Mesendoderm (in vitro differentiated cells): ENCODE measurements at regions not wholly inside any gene's neighbourhood (a gene's known extent, or its start where the extent isn't known, plus 50 kb on each side); places are given as distances from the start of the nearest gene placed in this dataset.

Experiments
- DNase-seq: peaks from one replicate; pipeline ENCODE4 v3.0.0; 2013
- H2AK5ac ChIP-seq: 2 replicates; pipeline ENCODE4 v1.6.1; 2013; ENCODE audit warnings: low read length, inconsistent platforms
- H2BK120ac ChIP-seq: 2 replicates; pipeline ENCODE4 v1.6.1; 2013; ENCODE audit warnings: low read depth, mild to moderate bottlenecking, low read length, moderate library complexity, mixed read lengths
- H2BK15ac ChIP-seq: replicated peaks from 2 replicates; pipeline ENCODE4 v1.6.1; 2013; ENCODE audit warnings: low read depth, mild to moderate bottlenecking, moderate library complexity
- H2BK5ac ChIP-seq: 2 replicates; pipeline ENCODE4 v1.6.1; 2013; ENCODE audit warnings: low read length, inconsistent platforms
- H3K18ac ChIP-seq: 2 replicates; pipeline ENCODE4 v1.6.1; 2013; ENCODE audit warnings: mild to moderate bottlenecking, low read length, mixed read lengths
- H3K23ac ChIP-seq: one replicate; pipeline ENCODE4 v1.6.1; 2013; ENCODE audit warnings: low read length
- H3K27ac ChIP-seq: 2 replicates; pipeline ENCODE4 v1.5.1; 2013; ENCODE audit warnings: low read depth, mild to moderate bottlenecking, inconsistent platforms, low read length, moderate library complexity
- H3K27me3 ChIP-seq: 2 replicates; pipeline ENCODE4 v1.6.1; 2013; ENCODE audit warnings: low read length, control low read depth, mild to moderate bottlenecking, inconsistent platforms; ENCODE audit not compliant: insufficient read depth, poor library complexity
- H3K36me3 ChIP-seq: 2 replicates; pipeline ENCODE4 v1.6.1; 2013; ENCODE audit warnings: low read length, inconsistent platforms; ENCODE audit not compliant: control insufficient read depth, insufficient read depth
- H3K4ac ChIP-seq: one replicate; pipeline ENCODE4 v1.6.1; 2013; ENCODE audit warnings: low read depth, mild to moderate bottlenecking, low read length, moderate library complexity
- H3K4me1 ChIP-seq: 2 replicates; pipeline ENCODE4 v1.6.1; 2013; ENCODE audit warnings: low read depth, low read length, inconsistent platforms; ENCODE audit not compliant: control insufficient read depth
- H3K4me2 ChIP-seq: 2 replicates; pipeline ENCODE4 v1.6.1; 2013; ENCODE audit warnings: low read length
- H3K4me3 ChIP-seq: 2 replicates; pipeline ENCODE4 v1.5.1; 2013; ENCODE audit warnings: mild to moderate bottlenecking, low read length
- H3K56ac ChIP-seq: one replicate; pipeline ENCODE4 v1.6.1; 2013; ENCODE audit warnings: low read length
- H3K79me1 ChIP-seq: 2 replicates; pipeline ENCODE4 v1.6.1; 2013; ENCODE audit warnings: low read length, inconsistent platforms
- H3K79me2 ChIP-seq: 2 replicates; pipeline ENCODE4 v1.6.1; 2013; ENCODE audit warnings: mild to moderate bottlenecking, low read length; ENCODE audit not compliant: control insufficient read depth, insufficient read depth
- H3K9ac ChIP-seq: 2 replicates; pipeline ENCODE4 v1.6.1; 2013; ENCODE audit warnings: low read length, inconsistent platforms
- H4K5ac ChIP-seq: one replicate; pipeline ENCODE4 v1.6.1; 2013; ENCODE audit warnings: low read length
- H4K8ac ChIP-seq: one replicate; pipeline ENCODE4 v1.6.1; 2013; ENCODE audit warnings: low read depth, mild to moderate bottlenecking, control low read depth, low read length, moderate library complexity
- WGBS: extraction: QIAGEN DNeasy Blood & Tissue Kit; methylation state at CpG from one replicate; pipeline ENCODE4 v1.1.7; 2013; ENCODE audit warnings: low lambda C conversion rate, missing lambda C conversion rate; ENCODE audit not compliant: insufficient coverage; ENCODE audit errors: extremely low coverage; 5-methylcytosine and 5-hydroxymethylcytosine counted together

DNA sequence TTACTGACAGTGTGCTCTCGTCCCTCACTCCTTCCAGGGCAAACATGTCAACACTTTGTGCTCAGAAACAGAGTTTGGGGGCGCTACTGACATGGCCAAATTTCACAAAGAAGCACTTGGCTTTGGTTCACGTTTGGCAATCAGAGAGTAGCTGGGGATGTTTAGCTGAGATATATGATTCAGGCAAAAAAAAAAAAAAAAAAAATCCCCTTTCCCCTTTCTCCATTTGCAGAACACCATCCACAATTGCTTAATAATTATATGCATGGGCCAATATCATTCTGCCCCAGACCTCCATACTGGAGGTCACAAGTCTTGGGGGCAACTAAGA, 128.4 kb upstream of the ADGRF1 start:
- Histone ChIP-seq H3K27me3 (no peaks in the 10 kb centered on the region), H3K36me3 (no peaks in the 10 kb centered on the region), H3K4me3 (no peak overlapping the region), H3K4ac (no peak overlapping the region), H3K9ac (no peak overlapping the region), H3K4me1 (peaks cover 8% of the 10 kb centered on the region), H3K56ac (no peak overlapping the region), H3K23ac (no peak overlapping the region), H2BK120ac (no peak overlapping the region), H3K79me2 (no peaks in the 10 kb centered on the region), H2AK5ac (no peak overlapping the region), H3K18ac (no peak overlapping the region), H3K4me2 (no peak overlapping the region), H2BK5ac (no peak overlapping the region), H3K79me1 (no peaks in the 10 kb centered on the region), H2BK15ac (peak overlapping the region; percentile 76), H4K8ac (no peak overlapping the region), H4K5ac (no peak overlapping the region), H3K27ac (peak overlapping the region; percentile 30)
- WGBS: no CpG with 5 or more reads among the region's 3 CpGs
- no peak for DNase-seq

DNA sequence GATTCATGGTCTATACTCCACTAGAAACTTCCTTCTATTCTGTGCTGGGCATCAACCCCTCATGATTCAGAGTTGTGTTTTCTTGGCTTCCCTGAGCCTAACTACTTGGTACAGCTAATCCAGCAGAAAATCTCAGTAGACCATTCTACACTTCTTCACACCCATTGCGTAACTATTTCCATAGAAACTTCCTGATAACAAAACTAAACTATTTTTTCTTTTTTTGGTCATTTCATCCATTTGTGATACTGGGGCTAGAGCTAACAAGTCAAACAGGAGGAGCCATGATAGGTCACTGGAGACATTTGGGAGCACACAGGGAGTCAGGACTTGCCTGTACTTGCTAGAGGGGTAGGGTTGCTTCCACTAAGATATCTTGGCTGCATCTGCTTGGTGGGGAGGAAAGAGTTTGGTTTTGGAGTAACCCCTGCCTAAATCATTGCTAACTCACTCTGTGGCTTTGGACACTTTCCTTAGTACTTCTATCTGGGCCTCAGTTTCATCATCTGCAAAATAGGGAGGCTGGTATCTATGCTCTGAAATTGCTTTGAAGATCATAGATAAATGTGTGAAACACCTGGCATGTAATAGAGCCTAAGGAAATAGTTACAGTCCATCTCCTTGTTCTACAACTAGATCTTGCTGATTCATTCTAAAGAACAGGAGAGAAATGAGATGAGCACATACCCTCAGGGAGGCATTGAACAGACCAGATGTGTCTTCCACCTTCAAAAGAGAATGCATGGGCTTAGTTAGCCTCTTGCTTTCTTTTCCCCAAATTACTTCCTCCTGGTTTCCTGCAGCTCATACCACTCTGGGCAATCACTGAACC, 127.9 kb upstream of the ADGRF1 start:
- Histone ChIP-seq H3K9ac (no peak overlapping the region), H3K4me1 (peaks cover 8% of the 10 kb centered on the region), H4K8ac (no peak overlapping the region), H3K18ac (no peak overlapping the region), H3K36me3 (no peaks in the 10 kb centered on the region), H3K79me2 (no peaks in the 10 kb centered on the region), H3K27ac (peak overlapping the region; percentile 30), H3K23ac (no peak overlapping the region), H3K56ac (no peak overlapping the region), H2BK120ac (no peak overlapping the region), H3K27me3 (no peaks in the 10 kb centered on the region), H4K5ac (no peak overlapping the region), H3K79me1 (no peaks in the 10 kb centered on the region), H2BK5ac (no peak overlapping the region), H3K4ac (no peak overlapping the region), H3K4me2 (no peak overlapping the region), H3K4me3 (no peak overlapping the region), H2AK5ac (no peak overlapping the region), H2BK15ac (peak overlapping the region; percentile 76)
- no CpG with 5 or more reads among the region's 1 CpG for WGBS
- DNase-seq: no peak

DNA sequence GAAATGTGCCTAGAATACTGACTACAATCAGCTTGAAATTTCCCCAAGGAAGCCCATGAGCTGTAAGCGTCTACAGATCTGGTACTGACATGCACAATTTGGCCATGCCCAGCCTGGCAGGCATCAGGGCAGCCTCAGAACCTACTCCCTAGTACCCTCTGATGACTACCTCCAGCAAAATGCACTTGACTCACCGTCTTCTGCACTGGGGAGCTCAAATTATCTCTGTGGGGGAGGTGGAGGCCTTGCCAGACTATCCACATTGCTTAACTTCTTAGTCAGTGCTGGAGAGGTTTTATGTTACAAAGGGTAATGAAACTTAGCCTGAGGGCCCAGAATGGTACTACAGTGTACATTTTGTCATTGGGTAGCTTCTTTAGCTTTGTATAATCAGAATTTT, 126.0 kb upstream of the ADGRF1 start:
- peak; percentile 56 for DNase-seq

DNA sequence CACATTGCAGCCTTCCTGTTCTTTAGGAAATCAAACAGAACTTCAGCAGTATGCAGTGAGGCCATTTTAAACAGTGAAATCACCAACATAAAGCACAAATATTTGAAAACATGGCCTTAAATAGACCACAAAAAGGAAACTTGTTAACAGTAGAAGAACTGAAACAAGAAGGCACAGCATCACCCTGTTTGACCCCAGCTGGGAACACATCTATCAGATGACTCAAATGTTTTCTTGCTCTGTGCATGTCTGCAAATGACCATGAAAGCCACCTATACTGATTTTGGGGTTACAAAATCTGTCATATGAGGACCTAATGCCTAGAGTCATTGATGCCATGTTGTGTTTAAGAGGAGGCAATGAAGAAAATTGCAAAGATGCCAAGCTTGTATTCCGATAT, 123.8 kb upstream of the ADGRF1 start:
- H2BK15ac ChIP-seq: no peak overlapping the region
- H4K5ac ChIP-seq: no peak overlapping the region
- H3K4me2 ChIP-seq: no peak overlapping the region
- H2AK5ac ChIP-seq: no peak overlapping the region
- H2BK120ac ChIP-seq: no peak overlapping the region
- no peak overlapping the region for H2BK5ac ChIP-seq
- no peak overlapping the region for H3K4me3 ChIP-seq
- no peaks in the 10 kb centered on the region for H3K36me3 ChIP-seq
- H3K27me3 ChIP-seq: no peaks in the 10 kb centered on the region
- WGBS: no CpG with 5 or more reads among the region's 1 CpG
- H3K56ac ChIP-seq: no peak overlapping the region
- no peak overlapping the region for H4K8ac ChIP-seq
- no peak for DNase-seq
- no peaks in the 10 kb centered on the region for H3K79me2 ChIP-seq
- H3K27ac ChIP-seq: no peak overlapping the region
- H3K4ac ChIP-seq: no peak overlapping the region
- no peak overlapping the region for H3K23ac ChIP-seq
- no peaks in the 10 kb centered on the region for H3K79me1 ChIP-seq
- peaks cover 8% of the 10 kb centered on the region for H3K4me1 ChIP-seq
- H3K18ac ChIP-seq: no peak overlapping the region
- no peak overlapping the region for H3K9ac ChIP-seq

More for the DNA sequence above, 126.0 kb upstream of the ADGRF1 start:
- Histone ChIP-seq H2BK5ac (no peak overlapping the region), H3K23ac (no peak overlapping the region), H3K4ac (no peak overlapping the region), H2BK15ac (peak overlapping the region; percentile 22), H3K27me3 (no peaks in the 10 kb centered on the region), H2AK5ac (no peak overlapping the region), H3K79me1 (no peaks in the 10 kb centered on the region), H3K79me2 (no peaks in the 10 kb centered on the region), H4K8ac (no peak overlapping the region), H4K5ac (no peak overlapping the region), H3K4me1 (peaks cover 8% of the 10 kb centered on the region), H2BK120ac (no peak overlapping the region), H3K18ac (no peak overlapping the region), H3K56ac (peak overlapping the region; percentile 28), H3K9ac (no peak overlapping the region), H3K4me3 (no peak overlapping the region), H3K27ac (no peak overlapping the region), H3K4me2 (no peak overlapping the region), H3K36me3 (no peaks in the 10 kb centered on the region)
- no CpG with 5 or more reads among the region's 2 CpGs for WGBS

DNA sequence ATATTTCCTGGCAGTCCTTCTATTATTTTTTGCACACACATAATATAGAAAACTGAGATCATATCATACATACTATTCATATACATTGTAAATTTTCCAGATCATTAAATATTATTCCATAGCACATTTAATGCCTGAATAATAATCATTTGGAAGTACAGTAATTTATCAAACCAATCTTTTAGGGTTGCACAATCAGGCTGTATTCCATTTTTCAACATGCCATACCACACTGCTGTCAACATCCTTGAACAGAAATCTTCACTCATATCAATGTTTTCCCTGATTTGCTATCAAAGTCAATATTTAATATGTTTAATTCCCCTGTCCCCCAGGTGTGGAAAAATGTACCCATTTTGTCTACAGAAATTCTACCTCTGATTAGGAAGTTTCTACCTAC, 122.7 kb upstream of the ADGRF1 start:
- Histone ChIP-seq H3K4me1 (peaks cover 8% of the 10 kb centered on the region), H3K79me1 (no peaks in the 10 kb centered on the region), H3K56ac (no peak overlapping the region), H2AK5ac (no peak overlapping the region), H3K4ac (no peak overlapping the region), H3K4me2 (no peak overlapping the region), H2BK15ac (no peak overlapping the region), H4K8ac (no peak overlapping the region), H3K23ac (no peak overlapping the region), H2BK5ac (no peak overlapping the region), H3K79me2 (no peaks in the 10 kb centered on the region), H3K27me3 (no peaks in the 10 kb centered on the region), H3K18ac (no peak overlapping the region), H3K36me3 (no peaks in the 10 kb centered on the region), H3K4me3 (no peak overlapping the region), H2BK120ac (no peak overlapping the region), H4K5ac (no peak overlapping the region), H3K9ac (no peak overlapping the region), H3K27ac (no peak overlapping the region)
- no peak for DNase-seq

DNA sequence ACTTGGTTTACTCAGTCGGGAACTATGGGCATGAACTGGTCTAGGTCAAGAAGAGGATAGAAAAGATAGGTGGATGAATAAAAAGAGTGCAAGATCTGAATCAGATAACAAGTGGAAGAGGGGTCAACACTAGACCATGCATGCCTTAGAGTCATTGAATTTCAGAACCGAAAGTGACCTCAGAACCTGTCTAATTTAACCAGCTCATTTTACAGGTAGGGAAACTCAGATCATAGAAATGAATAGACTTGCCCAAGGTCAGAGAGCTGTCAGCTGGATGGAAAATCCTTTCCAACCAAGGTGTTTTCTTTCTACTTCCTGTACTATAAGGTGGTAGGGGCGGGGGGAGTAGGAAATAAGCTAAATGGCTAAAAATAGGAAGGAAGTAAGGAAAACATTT, 121.4 kb upstream of the ADGRF1 start:
- Histone ChIP-seq H3K9ac (no peak overlapping the region), H3K27ac (no peak overlapping the region), H2BK120ac (no peak overlapping the region), H3K23ac (no peak overlapping the region), H3K18ac (no peak overlapping the region), H3K36me3 (no peaks in the 10 kb centered on the region), H2AK5ac (no peak overlapping the region), H3K4ac (no peak overlapping the region), H3K79me1 (no peaks in the 10 kb centered on the region), H3K27me3 (no peaks in the 10 kb centered on the region), H3K56ac (no peak overlapping the region), H2BK15ac (no peak overlapping the region), H3K4me2 (no peak overlapping the region), H3K4me3 (no peak overlapping the region), H3K79me2 (no peaks in the 10 kb centered on the region), H2BK5ac (no peak overlapping the region), H3K4me1 (peaks cover 7% of the 10 kb centered on the region), H4K5ac (no peak overlapping the region), H4K8ac (no peak overlapping the region)
- WGBS: no CpG with 5 or more reads among the region's 3 CpGs
- no peak for DNase-seq
